HCT116 (cell line): ENCODE measurements at regions not wholly inside any gene's neighbourhood (a gene's known extent, or its start where the extent isn't known, plus 50 kb on each side); places are given as distances from the start of the nearest gene placed in this dataset.
"Not testable (repeated sequence)": the region's sequence is repeated elsewhere in the genome, so short reads cannot be mapped to it uniquely, and the experiment has no call there.

Experiments
- ATAC-seq: fragments of 200-7000 bp; cut with Tn5 transposase; 2 replicates; pipeline ENCODE4 v1.9.1; 2020; ENCODE audit warnings: mild to moderate bottlenecking, moderate library complexity
- BruUV-seq: library from RNA; stranded (reverse); fragments of 400-500 nt; replicated peaks from 2 replicates; lab custom pipeline; 2021; lab: Mats Ljungman, UMichigan
- CTCF ChIA-PET: fragments of 300-600 bp; sonication (Branson Sonifier 250); formaldehyde crosslinking; loops from one replicate; lab custom pipeline; 2021; ENCODE audit warnings: antibody characterized with exemption; lab: Charles Lee
- POLR2A ChIA-PET: fragments of 300-600, 350-600 bp; sonication (Branson Sonifier 250); formaldehyde crosslinking; loops from one replicate; lab custom pipeline; 2021; ENCODE audit warnings: antibody characterized with exemption; lab: Charles Lee
- RAD21 ChIA-PET, 2 experiments: fragments of 300-600 bp; sonication (Branson Sonifier 250); formaldehyde crosslinking; loops; one replicate each; lab custom pipeline; 2023; ENCODE audit warnings: low total read pairs in 2 of 2; ENCODE audit not compliant: uncharacterized antibody in 2 of 2, unreplicated experiment in 2 of 2, low non-redundant PET in 1 of 2; lab: Charles Lee
- DNase-seq: peaks from one replicate; pipeline ENCODE4 v3.0.0-alpha.2; 2010; ENCODE audit warnings: low read depth, low spot score
- H2AFZ ChIP-seq: fragments of 200-600 bp; shearing (Covaris generic), sonication (generic); 2 replicates; pipeline ENCODE4 v1.6.1; 2017; ENCODE audit warnings: low read depth, mixed run types, mixed read lengths, antibody characterized with exemption, low read length; ENCODE audit not compliant: poor library complexity, severe bottlenecking
- H3K27ac ChIP-seq: 2 replicates; pipeline ENCODE4 v1.5.1; 2012; ENCODE audit warnings: low read depth, low read length
- H3K27me3 ChIP-seq: fragments of 200-600 bp; sonication (generic); 2 replicates; pipeline ENCODE4 v1.6.1; 2016; ENCODE audit warnings: mixed run types, low read length, mixed read lengths; ENCODE audit not compliant: insufficient read depth
- H3K36me3 ChIP-seq, 2 experiments: fragments of 200-500 bp in 1 of 2; fragments of 200-600 bp in 1 of 2; sonication (Bioruptor generic) in 1 of 2; sonication (generic) in 1 of 2; 2 replicates each; pipeline versions ENCODE4 v1.5.1 to v1.6.1; 2014 to 2016; ENCODE audit warnings: low read length in 2 of 2, inconsistent platforms in 1 of 2, mixed read lengths in 1 of 2, mixed run types in 1 of 2; ENCODE audit not compliant: insufficient read depth in 2 of 2, control insufficient read depth in 1 of 2
- H3K4me1 ChIP-seq, 2 experiments: fragments of 200-600 bp in 1 of 2; sonication (generic) in 1 of 2; 2 replicates each; pipeline versions ENCODE4 v1.5.1 to v1.6.1; 2012 to 2017; ENCODE audit warnings: low read length in 2 of 2, inconsistent platforms in 1 of 2, mild to moderate bottlenecking in 1 of 2, mixed read lengths in 1 of 2, mixed run types in 1 of 2, moderate library complexity in 1 of 2; ENCODE audit not compliant: insufficient read depth in 2 of 2, control insufficient read depth in 1 of 2
- H3K4me2 ChIP-seq: fragments of 200-600 bp; sonication (generic); 2 replicates; pipeline ENCODE4 v1.6.1; 2017; ENCODE audit warnings: mixed run types, low read length, mixed read lengths
- H3K4me3 ChIP-seq, 2 experiments: fragments of 200-600 bp in 1 of 2; sonication (generic) in 1 of 2; replicated peaks in 1 of 2; 2 replicates each; pipeline ENCODE4 v1.5.1; 2011 to 2016; ENCODE audit warnings: low read length in 2 of 2, control low read depth in 1 of 2, low read depth in 1 of 2, mild to moderate bottlenecking in 1 of 2, mixed read lengths in 1 of 2, mixed run types in 1 of 2
- H3K79me2 ChIP-seq: fragments of 200-600 bp; sonication (generic); 2 replicates; pipeline ENCODE4 v1.6.1; 2017; ENCODE audit warnings: mild to moderate bottlenecking, mixed run types, low read length, moderate library complexity, mixed read lengths; ENCODE audit not compliant: insufficient read depth
- H3K9ac ChIP-seq: fragments of 200-600 bp; sonication (generic); 2 replicates; pipeline ENCODE4 v1.6.1; 2016; ENCODE audit warnings: low read length, mixed read lengths
- H3K9me2 ChIP-seq: fragments of 200-600 bp; sonication (generic), shearing (Covaris generic); 2 replicates; pipeline ENCODE4 v1.6.1; 2017; ENCODE audit warnings: mixed run types, mild to moderate bottlenecking, moderate library complexity; ENCODE audit not compliant: insufficient read depth
- H3K9me3 ChIP-seq, 2 experiments: fragments of 200-500 bp in 1 of 2; fragments of 200-600 bp in 1 of 2; sonication (Bioruptor generic) in 1 of 2; sonication (generic) in 1 of 2; 2 replicates each; pipeline ENCODE4 v1.6.1; 2014 to 2017; ENCODE audit warnings: low read length in 2 of 2, mixed read lengths in 2 of 2, inconsistent platforms in 1 of 2, low read depth in 1 of 2, mild to moderate bottlenecking in 1 of 2, mixed run types in 1 of 2, moderate library complexity in 1 of 2; ENCODE audit not compliant: control insufficient read depth in 1 of 2, insufficient read depth in 1 of 2
- H4K20me1 ChIP-seq: fragments of 200-600 bp; sonication (generic), shearing (Covaris generic); 2 replicates; pipeline ENCODE4 v1.6.1; 2017; ENCODE audit warnings: mixed run types, mild to moderate bottlenecking, moderate library complexity; ENCODE audit not compliant: insufficient read depth
- intact Hi-C: fragments of 100-400 bp; cut with micrococcal nuclease; formaldehyde crosslinking; loops from 2 replicates; pipeline ENCODE4 v1.10.0; 2022

- H4K20me1 ChIP-seq, H3K4me1 ChIP-seq, POLR2A ChIA-PET, BruUV-seq, DNase-seq, H3K9me3 ChIP-seq, intact Hi-C loops, H3K4me2 ChIP-seq, H2AFZ ChIP-seq, H3K4me3 ChIP-seq, CTCF ChIA-PET, H3K27ac ChIP-seq, H3K9ac ChIP-seq, RAD21 ChIA-PET, H3K79me2 ChIP-seq, H3K9me2 ChIP-seq, H3K27me3 ChIP-seq, ATAC-seq, H3K36me3 ChIP-seq: not testable (repeated sequence)
Observed at GRCh38 chr21:5060364-5061083, 5460.9 kb upstream of the TPTE start.

GRCh38 chr21:5064581-5065142, 5456.7 kb upstream of the TPTE start:
- H3K9me3 ChIP-seq, H3K9me2 ChIP-seq, intact Hi-C loops, H3K4me1 ChIP-seq, POLR2A ChIA-PET, BruUV-seq, RAD21 ChIA-PET, DNase-seq, H3K4me2 ChIP-seq, H3K9ac ChIP-seq, H3K36me3 ChIP-seq, CTCF ChIA-PET, H3K4me3 ChIP-seq, H3K27ac ChIP-seq, H4K20me1 ChIP-seq, H3K79me2 ChIP-seq, ATAC-seq, H3K27me3 ChIP-seq, H2AFZ ChIP-seq: not testable (repeated sequence)

GRCh38 chr21:5065240-5066211, 5455.9 kb upstream of the TPTE start:
- H3K4me2 ChIP-seq, H3K4me3 ChIP-seq, DNase-seq, H3K9ac ChIP-seq, H3K27ac ChIP-seq, H3K79me2 ChIP-seq, H3K4me1 ChIP-seq, POLR2A ChIA-PET, H4K20me1 ChIP-seq, RAD21 ChIA-PET, H3K27me3 ChIP-seq, H3K9me3 ChIP-seq, H3K36me3 ChIP-seq, intact Hi-C loops, CTCF ChIA-PET, H2AFZ ChIP-seq, H3K9me2 ChIP-seq, ATAC-seq, BruUV-seq: not testable (repeated sequence)

- RAD21 ChIA-PET, ATAC-seq, H2AFZ ChIP-seq, H3K9me2 ChIP-seq, H3K79me2 ChIP-seq, BruUV-seq, H3K4me1 ChIP-seq, H3K27me3 ChIP-seq, CTCF ChIA-PET, H3K9me3 ChIP-seq, H4K20me1 ChIP-seq, H3K27ac ChIP-seq, POLR2A ChIA-PET, intact Hi-C loops, DNase-seq, H3K36me3 ChIP-seq, H3K4me2 ChIP-seq, H3K4me3 ChIP-seq, H3K9ac ChIP-seq: not testable (repeated sequence)
Observed at GRCh38 chr21:5066682-5067251, 5454.6 kb upstream of the TPTE start.
